Liver (tissue), 8 donors: ENCODE measurements at regions not wholly inside any gene's neighbourhood (a gene's known extent, or its start where the extent isn't known, plus 50 kb on each side); places are given as distances from the start of the nearest gene placed in this dataset.
"Not testable (repeated sequence)": the region's sequence is repeated elsewhere in the genome, so short reads cannot be mapped to it uniquely, and the experiment has no call there.

Experiments
- DNase-seq: peaks from one replicate; pipeline ENCODE4 v3.0.0-alpha.2; 2017; ENCODE audit warnings: low spot score
- H3K27ac ChIP-seq, 2 donors: one replicate each; pipeline ENCODE4 v1.7.0; 2013; ENCODE audit warnings: inconsistent platforms in 2 of 2, low read length in 2 of 2, control low read depth in 1 of 2, low read depth in 1 of 2, mild to moderate bottlenecking in 1 of 2
- H3K27me3 ChIP-seq, 4 donors: one replicate each; pipeline versions ENCODE4 v1.6.1 to v1.7.0; 2013; ENCODE audit warnings: low read length in 3 of 4, inconsistent platforms in 1 of 4, mild to moderate bottlenecking in 1 of 4, moderate library complexity in 1 of 4; ENCODE audit not compliant: control insufficient read depth in 4 of 4, insufficient read depth in 4 of 4
- H3K36me3 ChIP-seq, 4 donors: one replicate each; pipeline versions ENCODE4 v1.6.1 to v1.7.0; 2013; ENCODE audit warnings: low read length in 3 of 4, mild to moderate bottlenecking in 3 of 4, low read depth in 1 of 4, moderate library complexity in 1 of 4; ENCODE audit not compliant: control insufficient read depth in 4 of 4, insufficient read depth in 3 of 4
- H3K4me1 ChIP-seq, 4 donors: one replicate each; pipeline versions ENCODE4 v1.6.1 to v1.7.0; 2013; ENCODE audit warnings: low read length in 3 of 4, mild to moderate bottlenecking in 3 of 4, moderate library complexity in 1 of 4; ENCODE audit not compliant: control insufficient read depth in 4 of 4, insufficient read depth in 4 of 4
- H3K4me3 ChIP-seq, 3 donors: one replicate each; pipeline versions ENCODE4 v1.6.1 to v1.7.0; 2013; ENCODE audit warnings: low read length in 3 of 3, control low read depth in 1 of 3, low read depth in 1 of 3, mild to moderate bottlenecking in 1 of 3
- H3K9ac ChIP-seq, 2 donors: one replicate each; pipeline ENCODE4 v1.7.0; 2013; ENCODE audit warnings: low read length in 2 of 2, mild to moderate bottlenecking in 2 of 2, moderate library complexity in 2 of 2, control low read depth in 1 of 2, low read depth in 1 of 2
- H3K9me3 ChIP-seq, 4 donors: one replicate each; pipeline versions ENCODE4 v1.6.1 to v1.7.0; 2013; ENCODE audit warnings: low read length in 3 of 4; ENCODE audit not compliant: control insufficient read depth in 4 of 4
- EGR1 ChIP-seq, 2 donors: IDR thresholded peaks; 2 replicates each; pipeline ENCODE4 v1.6.1; 2016 to 2018; ENCODE audit warnings: antibody characterized with exemption in 2 of 2, low read depth in 2 of 2
- FOXA1 ChIP-seq: IDR thresholded peaks from 2 replicates; pipeline ENCODE4 v1.6.1; 2016; ENCODE audit warnings: antibody characterized with exemption
- FOXA2 ChIP-seq: IDR thresholded peaks from 2 replicates; pipeline ENCODE4 v1.6.1; 2016; ENCODE audit warnings: antibody characterized with exemption
- GABPA ChIP-seq, 2 donors: IDR thresholded peaks in 1 of 2; conservative IDR thresholded peaks in 1 of 2; 2 replicates each; pipeline ENCODE4 v1.6.1; 2016; ENCODE audit warnings: antibody characterized with exemption in 2 of 2, mild to moderate bottlenecking in 1 of 2, moderate library complexity in 1 of 2
- HNF4A ChIP-seq, 2 donors: conservative IDR thresholded peaks; 2 replicates each; pipeline ENCODE4 v1.6.1; 2016; ENCODE audit warnings: antibody characterized with exemption in 2 of 2, mild to moderate bottlenecking in 2 of 2
- HNF4G ChIP-seq: IDR thresholded peaks from 2 replicates; pipeline ENCODE4 v1.6.1; 2016; ENCODE audit warnings: antibody characterized with exemption
- JUND ChIP-seq, 2 donors: IDR thresholded peaks; 2 replicates each; pipeline ENCODE4 v1.6.1; 2016; ENCODE audit warnings: antibody characterized with exemption in 2 of 2
- RAD21 ChIP-seq, 2 donors: IDR thresholded peaks; 2 replicates each; pipeline ENCODE4 v1.6.1; 2016; ENCODE audit warnings: antibody characterized with exemption in 2 of 2, mild to moderate bottlenecking in 2 of 2
- RXRA ChIP-seq, 2 donors: IDR thresholded peaks; 2 replicates each; pipeline ENCODE4 v1.6.1; 2017 to 2018; ENCODE audit warnings: antibody characterized with exemption in 2 of 2, mild to moderate bottlenecking in 1 of 2
- SP1 ChIP-seq: IDR thresholded peaks from 2 replicates; pipeline ENCODE4 v1.6.1; 2018; ENCODE audit warnings: antibody characterized with exemption, mild to moderate bottlenecking
- TAF1 ChIP-seq: conservative IDR thresholded peaks from 2 replicates; pipeline ENCODE4 v1.6.1; 2016; ENCODE audit warnings: antibody characterized with exemption, mild to moderate bottlenecking
- YY1 ChIP-seq: IDR thresholded peaks from 2 replicates; pipeline ENCODE4 v1.6.1; 2016; ENCODE audit warnings: antibody characterized with exemption, mild to moderate bottlenecking
- WGBS: extraction: QIAGEN DNeasy Blood & Tissue Kit; methylation state at CpG from one replicate; pipeline ENCODE4 v1.1.7; 2013; 5-methylcytosine and 5-hydroxymethylcytosine counted together
- TF ChIP-seq, protein P1 (sequence below): IDR thresholded peaks from 2 replicates; pipeline ENCODE4 v1.6.1; 2016; ENCODE audit warnings: antibody characterized with exemption
- TF ChIP-seq, protein P2 (sequence below): IDR thresholded peaks from 2 replicates; pipeline ENCODE4 v1.6.1; 2016; ENCODE audit warnings: antibody characterized with exemption
- TF ChIP-seq, protein P3 (sequence below): IDR thresholded peaks from 2 replicates; pipeline ENCODE4 v1.6.1; 2016; ENCODE audit warnings: antibody characterized with exemption, mild to moderate bottlenecking
- TF ChIP-seq, protein P4 (sequence below): fragments of 150-350 bp; IDR thresholded peaks from 2 replicates; pipeline ENCODE4 v1.5.1; 2017; ENCODE audit warnings: improper control_type of control experiment, low read depth, low read length; ENCODE audit not compliant: missing input control
- donor health status: healthy.
- donor health status: healthy.
- donor health status: healthy.
- donor health status: healthy.
- donor health status: healthy.

DNA sequence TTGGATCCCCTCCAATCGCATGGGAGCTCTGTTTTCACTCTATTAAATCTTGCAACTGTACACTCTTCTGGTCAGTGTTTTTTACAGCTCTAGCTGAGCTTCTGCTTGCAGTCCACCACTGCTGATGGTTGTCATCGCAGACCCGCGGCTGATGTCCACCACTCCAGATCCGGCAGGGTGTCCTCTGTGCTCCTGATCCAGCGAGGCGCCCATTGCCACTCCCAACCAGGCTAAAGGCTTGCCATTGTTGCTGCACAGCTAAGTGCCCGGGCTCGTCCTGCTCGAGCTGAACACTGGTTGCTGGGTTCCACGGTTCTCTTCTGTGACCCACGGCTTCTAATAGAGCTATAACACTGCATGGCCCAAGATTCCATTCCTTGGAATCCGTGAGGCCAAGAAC is 70.7 kb upstream of the NCAM2 start:
- H3K27me3 ChIP-seq, H3K4me3 ChIP-seq, H3K27ac ChIP-seq, H3K9ac ChIP-seq, H3K36me3 ChIP-seq, H3K4me1 ChIP-seq, DNase-seq, H3K9me3 ChIP-seq: not testable (repeated sequence)
- WGBS = 87% methylated on average over 13 of the region's 13 CpGs

DNA sequence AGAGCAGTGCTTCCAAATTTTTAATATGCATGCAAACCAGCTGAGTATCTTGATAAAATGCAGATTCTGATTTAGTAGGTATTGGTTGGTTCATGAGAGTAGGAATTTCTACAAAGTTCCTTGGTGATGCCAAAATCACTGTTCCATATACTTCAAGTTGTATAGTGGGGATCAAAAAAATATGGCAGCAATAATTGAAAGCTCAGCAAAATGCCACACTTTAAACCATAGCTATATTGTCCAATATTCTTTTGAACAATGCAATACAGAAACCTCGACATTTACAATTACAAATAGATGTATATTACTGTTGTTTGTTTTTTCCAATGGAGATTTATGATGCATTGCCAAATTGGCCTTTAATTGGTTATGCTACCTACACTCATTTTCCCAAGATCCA is 55.7 kb upstream of the NCAM2 start:
- Histone ChIP-seq H3K4me1 (no peaks in the 10 kb centered on the region), H3K36me3 (no peaks in the 10 kb centered on the region), H3K9ac (no peak overlapping the region), H3K27ac (no peak overlapping the region), H3K9me3 (no peaks in the 10 kb centered on the region), H3K4me3 (no peak overlapping the region), H3K27me3 (no peaks in the 10 kb centered on the region)
- no peak for DNase-seq
- TF ChIP-seq FOXA2 (no peak), SP1 (no peak), TAF1 (no peak), HNF4A (conservative IDR thresholded peaks at IDR 0.05) (no peak), JUND (IDR thresholded peaks at IDR 0.05) (no peak), RAD21 (IDR thresholded peaks at IDR 0.05) (no peak), YY1 (no peak), FOXA1 (no peak), HNF4G (no peak)
- TF ChIP-seq, protein P1, sequence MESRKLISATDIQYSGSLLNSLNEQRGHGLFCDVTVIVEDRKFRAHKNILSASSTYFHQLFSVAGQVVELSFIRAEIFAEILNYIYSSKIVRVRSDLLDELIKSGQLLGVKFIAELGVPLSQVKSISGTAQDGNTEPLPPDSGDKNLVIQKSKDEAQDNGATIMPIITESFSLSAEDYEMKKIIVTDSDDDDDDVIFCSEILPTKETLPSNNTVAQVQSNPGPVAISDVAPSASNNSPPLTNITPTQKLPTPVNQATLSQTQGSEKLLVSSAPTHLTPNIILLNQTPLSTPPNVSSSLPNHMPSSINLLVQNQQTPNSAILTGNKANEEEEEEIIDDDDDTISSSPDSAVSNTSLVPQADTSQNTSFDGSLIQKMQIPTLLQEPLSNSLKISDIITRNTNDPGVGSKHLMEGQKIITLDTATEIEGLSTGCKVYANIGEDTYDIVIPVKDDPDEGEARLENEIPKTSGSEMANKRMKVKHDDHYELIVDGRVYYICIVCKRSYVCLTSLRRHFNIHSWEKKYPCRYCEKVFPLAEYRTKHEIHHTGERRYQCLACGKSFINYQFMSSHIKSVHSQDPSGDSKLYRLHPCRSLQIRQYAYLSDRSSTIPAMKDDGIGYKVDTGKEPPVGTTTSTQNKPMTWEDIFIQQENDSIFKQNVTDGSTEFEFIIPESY = no peak
- TF ChIP-seq, protein P2, sequence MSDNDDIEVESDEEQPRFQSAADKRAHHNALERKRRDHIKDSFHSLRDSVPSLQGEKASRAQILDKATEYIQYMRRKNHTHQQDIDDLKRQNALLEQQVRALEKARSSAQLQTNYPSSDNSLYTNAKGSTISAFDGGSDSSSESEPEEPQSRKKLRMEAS = no peak
- 58% methylated on average over 1 of the region's 1 CpG for WGBS

DNA sequence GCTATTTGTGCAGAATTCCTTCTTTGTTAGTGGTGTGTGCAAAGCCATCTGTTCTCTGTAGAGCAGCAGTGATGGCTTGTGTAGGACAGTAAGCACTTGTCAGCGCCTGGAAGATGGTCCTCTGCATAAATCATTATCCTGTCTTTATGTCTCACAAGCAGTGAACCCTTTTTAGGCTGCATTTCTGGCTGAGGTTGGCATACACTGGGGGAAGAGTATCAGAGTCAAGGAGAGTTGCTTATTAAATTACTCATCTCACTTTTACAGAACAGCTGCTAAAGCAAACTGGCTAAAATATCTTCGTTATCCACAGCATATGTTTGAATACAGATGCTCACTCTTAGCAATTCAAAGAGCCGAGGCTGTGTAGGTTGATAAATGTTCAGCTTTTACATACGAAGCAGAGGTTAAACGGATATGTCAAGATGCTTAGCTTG is 54.6 kb upstream of the NCAM2 start:
- Histone ChIP-seq H3K4me3 (no peak overlapping the region), H3K36me3 (no peaks in the 10 kb centered on the region), H3K9ac (no peak overlapping the region), H3K4me1 (no peaks in the 10 kb centered on the region), H3K9me3 (no peaks in the 10 kb centered on the region), H3K27me3 (no peaks in the 10 kb centered on the region), H3K27ac (no peak overlapping the region)
- TF ChIP-seq EGR1 (IDR thresholded peaks at IDR 0.05; ENCODE audit: low read depth in 2 of 2) (no peak), GABPA (IDR thresholded peaks at IDR 0.05 in 1 of 2, conservative IDR thresholded peaks at IDR 0.05 in 1 of 2) (no peak), YY1 (no peak), RXRA (IDR thresholded peaks at IDR 0.05) (no peak), TAF1 (no peak), FOXA2 (no peak), SP1 (no peak), FOXA1 (no peak)
- TF ChIP-seq, protein P3, sequence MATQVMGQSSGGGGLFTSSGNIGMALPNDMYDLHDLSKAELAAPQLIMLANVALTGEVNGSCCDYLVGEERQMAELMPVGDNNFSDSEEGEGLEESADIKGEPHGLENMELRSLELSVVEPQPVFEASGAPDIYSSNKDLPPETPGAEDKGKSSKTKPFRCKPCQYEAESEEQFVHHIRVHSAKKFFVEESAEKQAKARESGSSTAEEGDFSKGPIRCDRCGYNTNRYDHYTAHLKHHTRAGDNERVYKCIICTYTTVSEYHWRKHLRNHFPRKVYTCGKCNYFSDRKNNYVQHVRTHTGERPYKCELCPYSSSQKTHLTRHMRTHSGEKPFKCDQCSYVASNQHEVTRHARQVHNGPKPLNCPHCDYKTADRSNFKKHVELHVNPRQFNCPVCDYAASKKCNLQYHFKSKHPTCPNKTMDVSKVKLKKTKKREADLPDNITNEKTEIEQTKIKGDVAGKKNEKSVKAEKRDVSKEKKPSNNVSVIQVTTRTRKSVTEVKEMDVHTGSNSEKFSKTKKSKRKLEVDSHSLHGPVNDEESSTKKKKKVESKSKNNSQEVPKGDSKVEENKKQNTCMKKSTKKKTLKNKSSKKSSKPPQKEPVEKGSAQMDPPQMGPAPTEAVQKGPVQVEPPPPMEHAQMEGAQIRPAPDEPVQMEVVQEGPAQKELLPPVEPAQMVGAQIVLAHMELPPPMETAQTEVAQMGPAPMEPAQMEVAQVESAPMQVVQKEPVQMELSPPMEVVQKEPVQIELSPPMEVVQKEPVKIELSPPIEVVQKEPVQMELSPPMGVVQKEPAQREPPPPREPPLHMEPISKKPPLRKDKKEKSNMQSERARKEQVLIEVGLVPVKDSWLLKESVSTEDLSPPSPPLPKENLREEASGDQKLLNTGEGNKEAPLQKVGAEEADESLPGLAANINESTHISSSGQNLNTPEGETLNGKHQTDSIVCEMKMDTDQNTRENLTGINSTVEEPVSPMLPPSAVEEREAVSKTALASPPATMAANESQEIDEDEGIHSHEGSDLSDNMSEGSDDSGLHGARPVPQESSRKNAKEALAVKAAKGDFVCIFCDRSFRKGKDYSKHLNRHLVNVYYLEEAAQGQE = no peak
- TF ChIP-seq, protein P4, sequence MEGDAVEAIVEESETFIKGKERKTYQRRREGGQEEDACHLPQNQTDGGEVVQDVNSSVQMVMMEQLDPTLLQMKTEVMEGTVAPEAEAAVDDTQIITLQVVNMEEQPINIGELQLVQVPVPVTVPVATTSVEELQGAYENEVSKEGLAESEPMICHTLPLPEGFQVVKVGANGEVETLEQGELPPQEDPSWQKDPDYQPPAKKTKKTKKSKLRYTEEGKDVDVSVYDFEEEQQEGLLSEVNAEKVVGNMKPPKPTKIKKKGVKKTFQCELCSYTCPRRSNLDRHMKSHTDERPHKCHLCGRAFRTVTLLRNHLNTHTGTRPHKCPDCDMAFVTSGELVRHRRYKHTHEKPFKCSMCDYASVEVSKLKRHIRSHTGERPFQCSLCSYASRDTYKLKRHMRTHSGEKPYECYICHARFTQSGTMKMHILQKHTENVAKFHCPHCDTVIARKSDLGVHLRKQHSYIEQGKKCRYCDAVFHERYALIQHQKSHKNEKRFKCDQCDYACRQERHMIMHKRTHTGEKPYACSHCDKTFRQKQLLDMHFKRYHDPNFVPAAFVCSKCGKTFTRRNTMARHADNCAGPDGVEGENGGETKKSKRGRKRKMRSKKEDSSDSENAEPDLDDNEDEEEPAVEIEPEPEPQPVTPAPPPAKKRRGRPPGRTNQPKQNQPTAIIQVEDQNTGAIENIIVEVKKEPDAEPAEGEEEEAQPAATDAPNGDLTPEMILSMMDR = no peak
- TF ChIP-seq, protein P2 = no peak
- no peak for DNase-seq
- WGBS = 55% methylated on average over 5 of the region's 5 CpGs
